ENCODE measurements at regions not wholly inside any gene's neighbourhood (a gene's known extent, or its start where the extent isn't known, plus 50 kb on each side); places are given as distances from the start of the nearest gene placed in this dataset.

DNA sequence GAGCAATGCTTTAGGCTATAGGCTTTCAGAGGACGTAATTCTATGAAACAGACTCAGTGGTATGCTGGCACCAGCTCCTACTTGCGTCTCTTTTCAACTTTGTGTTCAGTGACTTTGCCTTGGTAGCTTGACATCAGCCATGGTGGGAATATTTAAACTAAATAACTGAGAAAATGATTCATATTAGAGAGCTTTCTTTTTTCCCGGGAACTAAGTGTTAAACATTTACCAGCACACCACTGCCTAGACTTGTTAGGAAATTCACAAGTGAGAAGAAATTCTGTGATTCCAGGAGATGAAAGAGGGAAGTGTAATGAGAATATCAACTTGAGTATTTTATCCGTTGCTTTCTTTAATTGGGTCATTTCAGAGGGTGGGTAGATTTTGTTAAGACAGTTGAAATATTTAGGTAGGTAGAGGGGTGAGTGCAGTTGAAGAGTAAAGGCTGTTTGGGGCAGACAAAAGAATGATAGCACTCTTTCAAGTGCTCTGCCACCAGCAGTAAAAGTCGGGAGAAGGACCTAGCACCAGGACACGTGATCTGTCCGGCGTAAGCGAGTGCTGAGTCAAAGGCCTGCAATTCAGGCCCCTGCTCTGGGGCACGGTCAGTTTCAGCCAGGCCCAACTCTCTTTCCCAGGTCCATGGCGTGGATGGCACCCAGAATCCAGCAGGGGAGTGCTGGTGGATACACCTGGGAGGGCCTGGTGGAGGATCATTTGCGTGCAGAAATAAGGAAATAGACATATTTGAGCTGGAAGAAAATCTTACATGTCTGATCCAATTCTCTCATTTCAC lies 206.3 kb downstream of the SNX10 start:
- TF ChIP-seq, protein P1, sequence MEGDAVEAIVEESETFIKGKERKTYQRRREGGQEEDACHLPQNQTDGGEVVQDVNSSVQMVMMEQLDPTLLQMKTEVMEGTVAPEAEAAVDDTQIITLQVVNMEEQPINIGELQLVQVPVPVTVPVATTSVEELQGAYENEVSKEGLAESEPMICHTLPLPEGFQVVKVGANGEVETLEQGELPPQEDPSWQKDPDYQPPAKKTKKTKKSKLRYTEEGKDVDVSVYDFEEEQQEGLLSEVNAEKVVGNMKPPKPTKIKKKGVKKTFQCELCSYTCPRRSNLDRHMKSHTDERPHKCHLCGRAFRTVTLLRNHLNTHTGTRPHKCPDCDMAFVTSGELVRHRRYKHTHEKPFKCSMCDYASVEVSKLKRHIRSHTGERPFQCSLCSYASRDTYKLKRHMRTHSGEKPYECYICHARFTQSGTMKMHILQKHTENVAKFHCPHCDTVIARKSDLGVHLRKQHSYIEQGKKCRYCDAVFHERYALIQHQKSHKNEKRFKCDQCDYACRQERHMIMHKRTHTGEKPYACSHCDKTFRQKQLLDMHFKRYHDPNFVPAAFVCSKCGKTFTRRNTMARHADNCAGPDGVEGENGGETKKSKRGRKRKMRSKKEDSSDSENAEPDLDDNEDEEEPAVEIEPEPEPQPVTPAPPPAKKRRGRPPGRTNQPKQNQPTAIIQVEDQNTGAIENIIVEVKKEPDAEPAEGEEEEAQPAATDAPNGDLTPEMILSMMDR (IDR thresholded peaks at IDR 0.05 in 8 of 11, conservative IDR thresholded peaks at IDR 0.05 in 3 of 11), result no peak
- TF ChIP-seq POLR2A (IDR thresholded peaks at IDR 0.05), result no peak
- TF ChIP-seq POLR2AphosphoS5 (IDR thresholded peaks at IDR 0.05), result no peak

Measured in spleen (tissue), 7 donors.